Upper lobe of left lung (tissue), 6 donors: ENCODE measurements at regions not wholly inside any gene's neighbourhood (a gene's known extent, or its start where the extent isn't known, plus 50 kb on each side); places are given as distances from the start of the nearest gene placed in this dataset.

ENCODE experiments used
- ATAC-seq, 2 donors: fragments of 200-7000 bp; cut with Tn5 transposase; one replicate each; pipeline ENCODE4 v1.9.1; 2022; ENCODE audit warnings: mild to moderate bottlenecking in 2 of 2, moderate library complexity in 2 of 2; ENCODE audit not compliant: low FRiP score in 2 of 2
- DNase-seq, 2 donors: peaks; one replicate each; pipeline ENCODE4 v3.0.0-alpha.2; 2019 to 2020
- H3K27ac ChIP-seq, 4 donors: fragments of 200-600 bp; sonication (generic); one replicate each; pipeline ENCODE4 v1.5.1; 2016 to 2019
- H3K27me3 ChIP-seq, 4 donors: fragments of 200-600 bp; sonication (generic); one replicate each; pipeline ENCODE4 v1.5.1; 2017 to 2019
- H3K36me3 ChIP-seq, 4 donors: fragments of 200-600 bp; sonication (generic); one replicate each; pipeline ENCODE4 v1.5.1; 2016 to 2019
- H3K4me1 ChIP-seq, 4 donors: fragments of 200-600 bp; sonication (generic); one replicate each; pipeline ENCODE4 v1.5.1; 2018 to 2019
- H3K4me3 ChIP-seq, 4 donors: fragments of 200-600 bp; sonication (generic); one replicate each; pipeline ENCODE4 v1.5.1; 2017 to 2019; ENCODE audit warnings: mild to moderate bottlenecking in 2 of 4, moderate library complexity in 1 of 4
- H3K9me3 ChIP-seq, 4 donors: fragments of 200-600 bp; sonication (generic); one replicate each; pipeline ENCODE4 v1.5.1; 2018 to 2019
- CTCF ChIP-seq, 6 experiments: fragments of 450-650 bp in 4 of 6; fragments of 200-600 bp in 2 of 6; sonication (generic) in 2 of 6; IDR thresholded peaks; one replicate each; pipeline ENCODE4 v1.5.1; 2016 to 2019; ENCODE audit warnings: antibody characterized with exemption in 6 of 6
- EP300 ChIP-seq, 4 donors: sonication (generic); formaldehyde crosslinking; IDR thresholded peaks; one replicate each; pipeline ENCODE4 v1.5.1; 2017; ENCODE audit warnings: antibody characterized with exemption in 4 of 4, control low read depth in 2 of 4
- POLR2A ChIP-seq, 4 donors: fragments of 450-650 bp; IDR thresholded peaks; one replicate each; pipeline ENCODE4 v1.5.1; 2016 to 2017; ENCODE audit warnings: antibody characterized with exemption in 4 of 4, mild to moderate bottlenecking in 2 of 4
- POLR2AphosphoS5 ChIP-seq, 2 donors: sonication (generic); formaldehyde crosslinking; IDR thresholded peaks; one replicate each; pipeline ENCODE4 v1.5.1; 2017; ENCODE audit warnings: antibody characterized with exemption in 2 of 2
- WGBS, 2 donors: methylation state at CpG; one replicate each; pipeline ENCODE4 v1.1.5; 2017 to 2018; 5-methylcytosine and 5-hydroxymethylcytosine counted together
- donor health status: DM: no; HTN: no; CAD: no; lungs with moderate emphysema.
- donor health status: DM: no; HTN: yes; CAD: no; lungs with severe emphysema.

- Histone ChIP-seq H3K9me3 (no peaks in the 10 kb centered on the region), H3K4me1 (peaks cover 3 to 12% (median 8%) of the 10 kb centered on the region in 4 donors), H3K4me3 (no peak overlapping the region), H3K27me3 (no peaks in the 10 kb centered on the region), H3K27ac (no peak overlapping the region), H3K36me3 (no peaks in the 10 kb centered on the region)
- 89 to 90% methylated on average over 9 to 14 of the region's 14 CpGs for WGBS, 2 donors
- ATAC-seq, result no peak
- no peak for DNase-seq
- TF ChIP-seq POLR2A (IDR thresholded peaks at IDR 0.05) (no peak), EP300 (IDR thresholded peaks at IDR 0.05) (no peak), CTCF (IDR thresholded peaks at IDR 0.05) (no peak), POLR2AphosphoS5 (IDR thresholded peaks at IDR 0.05) (no peak)
These were observed 185.9 kb upstream of the SULF2 start for GRCh38 chr20:47971058-47971791.

GRCh38 chr20:47970282-47970903 is 185.1 kb upstream of the SULF2 start:
- Histone ChIP-seq H3K9me3 (no peaks in the 10 kb centered on the region), H3K4me3 (no peak overlapping the region), H3K27ac (no peak overlapping the region), H3K36me3 (no peaks in the 10 kb centered on the region), H3K27me3 (no peaks in the 10 kb centered on the region), H3K4me1 (peaks cover 3 to 12% (median 8%) of the 10 kb centered on the region in 4 donors)
- WGBS, 2 donors, result 83 to 84% methylated on average over 8 of the region's 8 CpGs
- DNase-seq (no peak), ATAC-seq (no peak)
- TF ChIP-seq EP300 (IDR thresholded peaks at IDR 0.05) (no peak), POLR2A (IDR thresholded peaks at IDR 0.05) (no peak), POLR2AphosphoS5 (IDR thresholded peaks at IDR 0.05) (no peak), CTCF (IDR thresholded peaks at IDR 0.05) (no peak)

- DNase-seq, result no peak
- Histone ChIP-seq H3K4me3 (no peak overlapping the region), H3K27me3 (no peaks in the 10 kb centered on the region), H3K9me3 (no peaks in the 10 kb centered on the region), H3K4me1 (peaks cover 3 to 12% (median 8%) of the 10 kb centered on the region in 4 donors), H3K27ac (no peak overlapping the region), H3K36me3 (no peaks in the 10 kb centered on the region)
- TF ChIP-seq POLR2AphosphoS5 (IDR thresholded peaks at IDR 0.05) (no peak), EP300 (IDR thresholded peaks at IDR 0.05) (no peak), POLR2A (IDR thresholded peaks at IDR 0.05) (no peak)
- ATAC-seq, result no peak
- WGBS, 2 donors, result 84 to 90% methylated on average over 5 to 6 of the region's 6 CpGs
These were observed 184.1 kb upstream of the SULF2 start for GRCh38 chr20:47969426-47969825.

GRCh38 chr20:47968541-47969310 is 183.4 kb upstream of the SULF2 start:
- no peak for TF ChIP-seq CTCF (IDR thresholded peaks at IDR 0.05)
- TF ChIP-seq POLR2A (IDR thresholded peaks at IDR 0.05), result no peak
- no peak for TF ChIP-seq POLR2AphosphoS5 (IDR thresholded peaks at IDR 0.05)
- TF ChIP-seq EP300 (IDR thresholded peaks at IDR 0.05), result no peak

GRCh38 chr20:47964149-47964548 is 178.9 kb upstream of the SULF2 start:
- H3K27ac ChIP-seq, result no peak overlapping the region
- no peaks in the 10 kb centered on the region for H3K36me3 ChIP-seq
- no peak overlapping the region for H3K4me3 ChIP-seq
- ATAC-seq, result no peak
- H3K4me1 ChIP-seq, result no peaks in the 10 kb centered on the region
- no peaks in the 10 kb centered on the region for H3K9me3 ChIP-seq
- no peaks in the 10 kb centered on the region for H3K27me3 ChIP-seq
- DNase-seq, result no peak
- TF ChIP-seq POLR2A (IDR thresholded peaks at IDR 0.05) (no peak), EP300 (IDR thresholded peaks at IDR 0.05) (no peak), CTCF (IDR thresholded peaks at IDR 0.05) (no peak), POLR2AphosphoS5 (IDR thresholded peaks at IDR 0.05) (no peak)
- WGBS, 2 donors, result 84 to 88% methylated on average over 5 of the region's 5 CpGs

More at GRCh38 chr20:47968541-47969310, 183.4 kb upstream of the SULF2 start:
- Histone ChIP-seq H3K4me1 (peaks cover 3 to 12% (median 8%) of the 10 kb centered on the region in 4 donors), H3K9me3 (no peaks in the 10 kb centered on the region), H3K27me3 (no peaks in the 10 kb centered on the region), H3K27ac (no peak overlapping the region), H3K36me3 (no peaks in the 10 kb centered on the region), H3K4me3 (no peak overlapping the region)
- 94 to 95% methylated on average over 16 to 23 of the region's 31 CpGs for WGBS, 2 donors
- ATAC-seq (no peak), DNase-seq (no peak)
